WTC11 (cell line): ENCODE measurements at regions not wholly inside any gene's neighbourhood (a gene's known extent, or its start where the extent isn't known, plus 50 kb on each side); places are given as distances from the start of the nearest gene placed in this dataset.

Experiments used
- ATAC-seq: fragments of 200-7000 bp; cut with Tn5 transposase; 2 replicates; pipeline ENCODE4 v1.10.0; 2021; ENCODE audit warnings: mild to moderate bottlenecking, moderate library complexity
- CTCF ChIA-PET: fragments of 300-600 bp; sonication (Branson Sonifier 250); formaldehyde crosslinking; loops from one replicate; lab custom pipeline; 2021; ENCODE audit warnings: antibody characterized with exemption; lab: Charles Lee
- POLR2A ChIA-PET: fragments of 350-600 bp; sonication (Branson Sonifier 250); formaldehyde crosslinking; loops from one replicate; lab custom pipeline; 2021; ENCODE audit warnings: antibody characterized with exemption; lab: Charles Lee
- DNase-seq: peaks from one replicate; pipeline ENCODE4 v3.0.0; 2021; ENCODE audit warnings: low spot score
- H3K27ac Mint-ChIP-seq: 2 replicates; pipeline ENCODE4 v1.8.0; 2021; ENCODE audit warnings: mixed read lengths
- H3K27me3 Mint-ChIP-seq: 2 replicates; pipeline ENCODE4 v1.8.0; 2021; ENCODE audit warnings: low read depth, mild to moderate bottlenecking, moderate library complexity, mixed read lengths
- H3K36me3 Mint-ChIP-seq: 2 replicates; pipeline ENCODE4 v1.8.0; 2021; ENCODE audit warnings: mixed read lengths
- H3K4me1 Mint-ChIP-seq: 2 replicates; pipeline ENCODE4 v1.8.0; 2022; ENCODE audit warnings: mixed read lengths
- H3K4me3 Mint-ChIP-seq: 2 replicates; pipeline ENCODE4 v1.8.0; 2021; ENCODE audit warnings: mild to moderate bottlenecking, moderate library complexity, mixed read lengths
- H3K9me3 Mint-ChIP-seq: 2 replicates; pipeline ENCODE4 v1.8.0; 2021; ENCODE audit warnings: mixed read lengths
- AFF4 ChIP-seq: sonication (generic); formaldehyde crosslinking; IDR thresholded peaks from 2 replicates; pipeline ENCODE4 v1.8.1; 2023; ENCODE audit warnings: mild to moderate bottlenecking, missing genetic modification reagents, borderline replicate concordance
- FOXJ3 ChIP-seq: sonication (generic); formaldehyde crosslinking; IDR thresholded peaks from 2 replicates; pipeline ENCODE4 v1.9.0; 2021; ENCODE audit warnings: missing genetic modification reagents, mild to moderate bottlenecking, borderline replicate concordance
- FOXP4 ChIP-seq: sonication (generic); formaldehyde crosslinking; IDR thresholded peaks from 2 replicates; pipeline ENCODE4 v1.8.0; 2022; ENCODE audit warnings: mild to moderate bottlenecking, missing genetic modification reagents
- HMGXB4 ChIP-seq: sonication (generic); formaldehyde crosslinking; IDR thresholded peaks from 2 replicates; pipeline ENCODE4 v1.8.1; 2023; ENCODE audit warnings: mild to moderate bottlenecking, moderate library complexity, missing genetic modification reagents
- MXD4 ChIP-seq: fragments of 250-450 bp; sonication (Bioruptor Pico); IDR thresholded peaks from 2 replicates; pipeline ENCODE4 v1.8.0; 2021; ENCODE audit warnings: mild to moderate bottlenecking, moderate library complexity, borderline replicate concordance
- NFATC4 ChIP-seq: fragments of 250-450 bp; sonication (Bioruptor Pico); IDR thresholded peaks from 2 replicates; pipeline ENCODE4 v1.9.0; 2021; ENCODE audit warnings: mild to moderate bottlenecking
- NR1H2 ChIP-seq: sonication (generic); formaldehyde crosslinking; IDR thresholded peaks from 2 replicates; pipeline ENCODE4 v1.9.0; 2021; ENCODE audit warnings: mild to moderate bottlenecking, moderate library complexity, missing genetic modification reagents
- NR2C2 ChIP-seq: sonication (generic); formaldehyde crosslinking; IDR thresholded peaks from 2 replicates; pipeline ENCODE4 v1.8.0; 2022; ENCODE audit warnings: mild to moderate bottlenecking, missing genetic modification reagents
- NR3C1 ChIP-seq: sonication (generic); formaldehyde crosslinking; conservative IDR thresholded peaks from 2 replicates; pipeline ENCODE4 v1.8.1; 2023; ENCODE audit warnings: low read depth, mild to moderate bottlenecking, missing genetic modification reagents
- PREB ChIP-seq: sonication (generic); formaldehyde crosslinking; IDR thresholded peaks from 2 replicates; pipeline ENCODE4 v1.8.1; 2022; ENCODE audit warnings: mild to moderate bottlenecking, missing genetic modification reagents, moderate library complexity, borderline replicate concordance
- RELA ChIP-seq: sonication (generic); formaldehyde crosslinking; IDR thresholded peaks from 2 replicates; pipeline ENCODE4 v1.8.1; 2022; ENCODE audit warnings: missing genetic modification reagents, mild to moderate bottlenecking, borderline replicate concordance
- SOX15 ChIP-seq: fragments of 250-450 bp; sonication (Bioruptor Pico); IDR thresholded peaks from 2 replicates; pipeline ENCODE4 v1.9.0; 2021; ENCODE audit warnings: mild to moderate bottlenecking
- SP1 ChIP-seq: sonication (generic); formaldehyde crosslinking; conservative IDR thresholded peaks from 2 replicates; pipeline ENCODE4 v1.8.1; 2022; ENCODE audit warnings: missing genetic modification reagents
- TP53 ChIP-seq: sonication (generic); formaldehyde crosslinking; IDR thresholded peaks from 2 replicates; pipeline ENCODE4 v1.8.1; 2023; ENCODE audit warnings: mild to moderate bottlenecking, missing genetic modification reagents
- USF1 ChIP-seq: sonication (generic); formaldehyde crosslinking; IDR thresholded peaks from 2 replicates; pipeline ENCODE4 v1.8.0; 2022; ENCODE audit warnings: mild to moderate bottlenecking, missing genetic modification reagents
- USF2 ChIP-seq: sonication (generic); formaldehyde crosslinking; IDR thresholded peaks from 2 replicates; pipeline ENCODE4 v1.8.1; 2023; ENCODE audit warnings: mild to moderate bottlenecking, missing genetic modification reagents, moderate library complexity
- ZMAT4 ChIP-seq: fragments of 250-450 bp; sonication (Bioruptor Pico); IDR thresholded peaks from 2 replicates; pipeline ENCODE4 v1.9.0; 2021; ENCODE audit warnings: mild to moderate bottlenecking
- ZNF416 ChIP-seq: fragments of 250-450 bp; sonication (Bioruptor Pico); IDR thresholded peaks from 2 replicates; pipeline ENCODE4 v1.9.0; 2021; ENCODE audit warnings: mild to moderate bottlenecking, inconsistent platforms
- ZNF512 ChIP-seq: sonication (generic); formaldehyde crosslinking; IDR thresholded peaks from 2 replicates; pipeline ENCODE4 v1.8.1; 2022; ENCODE audit warnings: missing genetic modification reagents, borderline replicate concordance

GRCh38 chr15:29446480-29446879 is 176.9 kb upstream of the NSMCE3 start:
- Mint-ChIP-seq H3K4me3 (no peak overlapping the region), H3K36me3 (no peaks in the 10 kb centered on the region), H3K4me1 (peaks cover 4% of the 10 kb centered on the region), H3K27ac (no peak overlapping the region), H3K27me3 (no peaks in the 10 kb centered on the region), H3K9me3 (no peaks in the 10 kb centered on the region)
- POLR2A ChIA-PET: no interaction called here
- ATAC-seq (no peak), DNase-seq (no peak)
- CTCF ChIA-PET: no interaction called here
- TF ChIP-seq FOXP4 (CRISPR knock-in tag) (no peak), ZNF416 (CRISPR knock-in tag) (no peak), NR1H2 (no peak), FOXJ3 (CRISPR knock-in tag) (no peak), SP1 (no peak)

- no peak overlapping the region for H3K27ac Mint-ChIP-seq
- TF ChIP-seq RELA: no peak
- TF ChIP-seq NFATC4 (CRISPR knock-in tag): no peak
- no peak for TF ChIP-seq NR2C2 (CRISPR knock-in tag)
- TF ChIP-seq NR3C1 (CRISPR knock-in tag): no peak
- no peak for TF ChIP-seq ZMAT4 (CRISPR knock-in tag)
- no peak for TF ChIP-seq ZNF512 (CRISPR knock-in tag)
- TF ChIP-seq TP53 (CRISPR knock-in tag): no peak
- TF ChIP-seq MXD4: no peak
- TF ChIP-seq USF2: no peak
- no peak for TF ChIP-seq HMGXB4 (CRISPR knock-in tag)
- TF ChIP-seq USF1 (CRISPR knock-in tag): no peak
- TF ChIP-seq SOX15 (CRISPR knock-in tag): no peak
- no peak for TF ChIP-seq PREB (CRISPR knock-in tag)
- TF ChIP-seq AFF4: no peak
- TF ChIP-seq, all 79 proteins: peak for 0
- ChIA-PET POLR2A (no interaction called here), CTCF (no interaction called here)
- DNase-seq (no peak), ATAC-seq (no peak)
- Mint-ChIP-seq H3K4me1 (peaks cover 6% of the 10 kb centered on the region), H3K27me3 (no peaks in the 10 kb centered on the region), H3K9me3 (no peaks in the 10 kb centered on the region), H3K4me3 (no peak overlapping the region), H3K36me3 (no peaks in the 10 kb centered on the region)
These were observed 172.9 kb upstream of the NSMCE3 start for GRCh38 chr15:29442532-29442931.
